Spleen (tissue), 11 donors: ENCODE measurements at regions not wholly inside any gene's neighbourhood (a gene's known extent, or its start where the extent isn't known, plus 50 kb on each side); places are given as distances from the start of the nearest gene placed in this dataset.

Experiments used
- DNase-seq: peaks from one replicate; pipeline ENCODE4 v3.0.0-alpha.2; 2020
- H3K27ac ChIP-seq, 8 donors: fragments of 200-600 bp; sonication (generic) in 7 of 8; 1 replicate in 4 of 8; 2 replicates in 4 of 8; pipeline versions ENCODE4 v1.5.0 to v1.8.0; 2016 to 2021; ENCODE audit warnings: inconsistent platforms in 4 of 8, mild to moderate bottlenecking in 4 of 8, moderate library complexity in 1 of 8
- H3K27me3 ChIP-seq, 7 donors: fragments of 200-600 bp; sonication (generic) in 6 of 7; replicated peaks in 1 of 7; 1 replicate in 4 of 7; 2 replicates in 3 of 7; pipeline versions ENCODE4 v1.5.0 to v1.8.0; 2016 to 2021; ENCODE audit warnings: inconsistent platforms in 3 of 7, mild to moderate bottlenecking in 1 of 7
- H3K36me3 ChIP-seq, 6 donors: fragments of 200-600 bp; sonication (generic) in 5 of 6; 1 replicate in 4 of 6; 2 replicates in 2 of 6; pipeline versions ENCODE4 v1.5.0 to v1.8.0; 2016 to 2021; ENCODE audit warnings: inconsistent platforms in 2 of 6
- H3K4me1 ChIP-seq, 6 donors: fragments of 200-600 bp; sonication (generic) in 5 of 6; 1 replicate in 3 of 6; 2 replicates in 3 of 6; pipeline versions ENCODE4 v1.5.0 to v1.8.0; 2016 to 2021; ENCODE audit warnings: inconsistent platforms in 3 of 6
- H3K4me3 ChIP-seq, 8 donors: fragments of 200-600 bp; sonication (generic) in 7 of 8; 1 replicate in 4 of 8; 2 replicates in 4 of 8; pipeline versions ENCODE4 v1.5.0 to v1.8.0; 2016 to 2021; ENCODE audit warnings: inconsistent platforms in 4 of 8, mild to moderate bottlenecking in 4 of 8, moderate library complexity in 2 of 8
- H3K9me3 ChIP-seq, 8 donors: fragments of 200-600 bp; sonication (generic) in 7 of 8; 1 replicate in 4 of 8; 2 replicates in 4 of 8; pipeline versions ENCODE4 v1.5.0 to v1.8.0; 2016 to 2021; ENCODE audit warnings: inconsistent platforms in 4 of 8
- POLR2A ChIP-seq, 3 donors: fragments of 450-650 bp; IDR thresholded peaks; one replicate each; pipeline ENCODE4 v1.5.1; 2017; ENCODE audit warnings: antibody characterized with exemption in 3 of 3, mild to moderate bottlenecking in 1 of 3
- POLR2AphosphoS5 ChIP-seq, 3 donors: sonication (generic); formaldehyde crosslinking; IDR thresholded peaks; one replicate each; pipeline ENCODE4 v1.5.1; 2017; ENCODE audit warnings: antibody characterized with exemption in 3 of 3
- WGBS, 5 donors: extraction: QIAGEN DNeasy Blood & Tissue Kit in 3 of 5; methylation state at CpG; one replicate each; pipeline versions ENCODE4 v1.1.5 to v1.1.7; 2013 to 2018; 5-methylcytosine and 5-hydroxymethylcytosine counted together
- intact Hi-C: fragments of 100-400 bp; cut with DNase I; formaldehyde crosslinking; loops from one replicate; pipeline ENCODE4 v1.15.0; 2023; ENCODE audit warnings: low total_unique reads
- TF ChIP-seq, protein P1 (sequence below), 11 experiments: fragments of 200-600 bp in 7 of 11; fragments of 450-650 bp in 4 of 11; sonication (generic) in 4 of 11; IDR thresholded peaks in 8 of 11; conservative IDR thresholded peaks in 3 of 11; 1 replicate in 7 of 11; 2 replicates in 4 of 11; pipeline versions ENCODE4 v1.4.0 to v1.8.0; 2016 to 2021; ENCODE audit warnings: antibody characterized with exemption in 11 of 11, inconsistent platforms in 4 of 11, mild to moderate bottlenecking in 1 of 11
- donor health status: healthy with polysubstance abuse.
- donor health status: DM: no; HTN: no; CAD: no; lungs with moderate emphysema.
- donor health status: DM: no; HTN: no; CAD: no.
- donor health status: Bipolar disorder and iron deficiency.
- donor health status: healthy.
- donor health status: DM: no; HTN: no; CAD: no.
- donor health status: DM: yes; HTN: yes; CAD: no.

DNA sequence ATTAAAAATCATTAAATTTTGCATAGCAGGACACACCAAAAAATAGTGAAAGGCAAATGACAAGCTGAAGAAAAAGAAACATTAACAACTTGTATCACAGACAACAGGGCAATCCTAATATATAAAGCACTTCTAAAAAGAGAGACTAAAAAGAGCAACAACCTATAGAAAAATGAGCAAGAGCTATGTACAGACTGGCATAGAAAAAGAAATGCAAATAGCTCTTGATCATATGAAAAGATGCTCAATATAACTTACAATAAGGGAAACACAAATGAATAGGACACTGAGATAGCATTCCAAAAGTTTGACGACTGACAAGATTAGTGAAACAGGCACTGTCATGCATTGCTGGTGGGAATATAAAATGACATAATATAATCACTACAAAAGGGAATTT is 235.9 kb downstream of the SEC61B start:
- intact Hi-C loops: no loop called here
- WGBS, 5 donors: 86 to 100% (median 94%) methylated on average over 1 of the region's 1 CpG
- Histone ChIP-seq H3K27me3 (no peaks in the 10 kb centered on the region), H3K36me3 (no peaks in the 10 kb centered on the region), H3K4me3 (no peak overlapping the region), H3K27ac (no peak overlapping the region), H3K4me1 (no peaks in the 10 kb centered on the region), H3K9me3 (no peaks in the 10 kb centered on the region)
- DNase-seq: no peak
- TF ChIP-seq POLR2A (IDR thresholded peaks at IDR 0.05): no peak
- TF ChIP-seq, protein P1, sequence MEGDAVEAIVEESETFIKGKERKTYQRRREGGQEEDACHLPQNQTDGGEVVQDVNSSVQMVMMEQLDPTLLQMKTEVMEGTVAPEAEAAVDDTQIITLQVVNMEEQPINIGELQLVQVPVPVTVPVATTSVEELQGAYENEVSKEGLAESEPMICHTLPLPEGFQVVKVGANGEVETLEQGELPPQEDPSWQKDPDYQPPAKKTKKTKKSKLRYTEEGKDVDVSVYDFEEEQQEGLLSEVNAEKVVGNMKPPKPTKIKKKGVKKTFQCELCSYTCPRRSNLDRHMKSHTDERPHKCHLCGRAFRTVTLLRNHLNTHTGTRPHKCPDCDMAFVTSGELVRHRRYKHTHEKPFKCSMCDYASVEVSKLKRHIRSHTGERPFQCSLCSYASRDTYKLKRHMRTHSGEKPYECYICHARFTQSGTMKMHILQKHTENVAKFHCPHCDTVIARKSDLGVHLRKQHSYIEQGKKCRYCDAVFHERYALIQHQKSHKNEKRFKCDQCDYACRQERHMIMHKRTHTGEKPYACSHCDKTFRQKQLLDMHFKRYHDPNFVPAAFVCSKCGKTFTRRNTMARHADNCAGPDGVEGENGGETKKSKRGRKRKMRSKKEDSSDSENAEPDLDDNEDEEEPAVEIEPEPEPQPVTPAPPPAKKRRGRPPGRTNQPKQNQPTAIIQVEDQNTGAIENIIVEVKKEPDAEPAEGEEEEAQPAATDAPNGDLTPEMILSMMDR (IDR thresholded peaks at IDR 0.05 in 8 of 11, conservative IDR thresholded peaks at IDR 0.05 in 3 of 11): no peak
- no peak for TF ChIP-seq POLR2AphosphoS5 (IDR thresholded peaks at IDR 0.05)

DNA sequence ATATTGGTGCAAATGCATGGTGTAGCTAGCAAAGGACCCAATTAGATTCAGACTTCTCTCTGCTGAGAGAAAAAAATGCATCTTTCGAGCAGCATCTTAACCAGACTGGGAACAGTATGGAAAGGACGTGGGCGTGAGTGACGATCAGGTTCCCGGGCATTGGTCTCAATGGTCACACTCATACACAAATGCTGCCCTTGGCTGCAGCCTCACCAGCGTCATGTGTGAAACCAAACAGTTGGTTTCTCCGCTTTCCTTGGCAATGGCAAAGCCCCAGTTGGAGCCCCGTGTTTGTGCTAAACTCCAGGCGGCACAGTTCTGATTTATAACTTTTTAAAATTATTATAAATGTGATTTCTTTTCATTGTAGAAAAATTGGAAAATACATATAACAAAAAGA is 237.8 kb downstream of the SEC61B start:
- no peaks in the 10 kb centered on the region for H3K36me3 ChIP-seq
- TF ChIP-seq POLR2AphosphoS5 (IDR thresholded peaks at IDR 0.05) (no peak), POLR2A (IDR thresholded peaks at IDR 0.05) (no peak)
- TF ChIP-seq, protein P1 (IDR thresholded peaks at IDR 0.05 in 8 of 11, conservative IDR thresholded peaks at IDR 0.05 in 3 of 11): no peak
- no peaks in the 10 kb centered on the region for H3K9me3 ChIP-seq
- WGBS, 5 donors: 88 to 94% (median 90%) methylated on average over 9 of the region's 9 CpGs
- intact Hi-C loops: no loop called here
- H3K4me1 ChIP-seq: no peaks in the 10 kb centered on the region
- DNase-seq: no peak
- H3K27ac ChIP-seq: no peak overlapping the region
- H3K27me3 ChIP-seq: no peaks in the 10 kb centered on the region
- H3K4me3 ChIP-seq: no peak overlapping the region

DNA sequence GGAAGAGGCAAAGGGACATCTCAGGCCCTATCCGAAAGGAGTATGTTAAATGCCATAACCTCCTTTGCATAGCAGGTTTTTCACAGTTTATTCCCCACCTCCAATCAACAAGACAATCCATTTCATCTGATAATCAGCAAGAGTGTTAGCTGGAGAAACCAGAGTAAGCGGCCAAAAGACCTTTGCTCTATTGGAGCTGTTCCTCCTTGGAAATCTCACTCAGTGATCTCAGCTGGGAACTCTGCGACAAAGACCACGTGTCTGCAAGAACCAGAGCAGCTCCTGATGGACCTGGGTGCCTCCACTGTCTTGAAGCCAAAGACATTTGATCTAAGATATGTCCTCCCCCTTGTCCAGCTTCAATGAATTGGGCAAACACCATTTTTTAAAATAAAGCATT is 241.0 kb downstream of the SEC61B start:
- intact Hi-C loops: no loop called here
- H3K4me3 ChIP-seq: no peak overlapping the region
- no peaks in the 10 kb centered on the region for H3K4me1 ChIP-seq
- no peaks in the 10 kb centered on the region for H3K27me3 ChIP-seq
- H3K27ac ChIP-seq: no peak overlapping the region
- H3K36me3 ChIP-seq: no peaks in the 10 kb centered on the region
- TF ChIP-seq POLR2AphosphoS5 (IDR thresholded peaks at IDR 0.05) (no peak), POLR2A (IDR thresholded peaks at IDR 0.05) (no peak)
- TF ChIP-seq, protein P1 (IDR thresholded peaks at IDR 0.05 in 8 of 11, conservative IDR thresholded peaks at IDR 0.05 in 3 of 11): no peak
- no peaks in the 10 kb centered on the region for H3K9me3 ChIP-seq
- DNase-seq: no peak
- WGBS, 5 donors: 88 to 90% (median 89%) methylated on average over 4 of the region's 4 CpGs

DNA sequence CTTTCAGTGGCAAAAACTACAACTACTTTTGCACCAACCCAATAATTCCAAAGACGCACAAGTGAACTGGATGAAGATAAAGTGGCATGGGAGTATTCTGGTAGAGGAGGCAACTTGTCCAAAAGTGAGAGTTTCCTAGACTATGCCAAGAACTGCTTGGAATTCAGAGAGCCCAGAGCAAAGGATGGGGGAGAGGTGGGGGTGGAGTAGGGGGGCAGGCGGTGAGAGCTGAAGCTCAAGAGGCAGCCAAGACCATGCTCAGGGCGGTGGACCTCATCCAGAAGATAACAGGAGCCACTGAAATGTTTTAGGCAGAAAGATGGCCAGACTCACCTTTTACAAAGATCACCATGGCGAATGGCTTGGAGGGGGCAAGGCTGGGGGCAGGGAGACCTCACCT is 242.5 kb downstream of the SEC61B start:
- H3K4me1 ChIP-seq: no peaks in the 10 kb centered on the region
- no peaks in the 10 kb centered on the region for H3K36me3 ChIP-seq
- H3K27me3 ChIP-seq: no peaks in the 10 kb centered on the region
- H3K27ac ChIP-seq: no peak overlapping the region
- intact Hi-C loops: no loop called here
- no peak overlapping the region for H3K4me3 ChIP-seq
- TF ChIP-seq POLR2A (IDR thresholded peaks at IDR 0.05) (no peak), POLR2AphosphoS5 (IDR thresholded peaks at IDR 0.05) (no peak)
- TF ChIP-seq, protein P1 (IDR thresholded peaks at IDR 0.05 in 8 of 11, conservative IDR thresholded peaks at IDR 0.05 in 3 of 11): no peak
- no peak for DNase-seq
- 86 to 94% (median 89%) methylated on average over 4 of the region's 4 CpGs for WGBS, 5 donors
- H3K9me3 ChIP-seq: peaks cover 0 to 5% (median 0%) of the 10 kb centered on the region in 8 donors
